ENCODE measurements at regions not wholly inside any gene's neighbourhood (a gene's known extent, or its start where the extent isn't known, plus 50 kb on each side); places are given as distances from the start of the nearest gene placed in this dataset.
"Not testable (repeated sequence)": the region's sequence is repeated elsewhere in the genome, so short reads cannot be mapped to it uniquely, and the experiment has no call there.

GRCh38 chr22:23393199-23393598 lies 186.9 kb downstream of the IGLL1 start:
- WGBS (ENCODE audit: insufficient coverage, low coverage, missing lambda C conversion rate), result 0% methylated on average over 4 of the region's 14 CpGs
- H3K27ac ChIP-seq (ENCODE audit: extremely low read depth, low read depth, low read length); BruUV-seq (replicated peaks); H3K9me1 ChIP-seq (ENCODE audit: control insufficient read depth, insufficient read depth, low read length); H3K79me2 ChIP-seq (ENCODE audit: control insufficient read depth, insufficient read depth, low read length); ATAC-seq; H3K36me3 ChIP-seq (ENCODE audit: control insufficient read depth, insufficient read depth, low read length); H3K9ac ChIP-seq (ENCODE audit: insufficient read depth in 1 of 2, low read depth in 2 of 2, low read length in 2 of 2); H3K4me2 ChIP-seq (ENCODE audit: insufficient read depth, low read length); intact Hi-C loops (cut with micrococcal nuclease); POLR2A ChIA-PET; CTCF ChIA-PET (ENCODE audit: low intra/inter-chr PET ratio); H3K27me3 ChIP-seq (ENCODE audit: control insufficient read depth in 2 of 2, insufficient read depth in 2 of 2, low read length in 2 of 2); H3K9me3 ChIP-seq (replicated peaks; ENCODE audit: control insufficient read depth, insufficient read depth, low read depth, low read length); FAIRE-seq; H3K4me3 ChIP-seq; DNase-seq (ENCODE audit: extremely low read depth in 1 of 4, low spot score in 3 of 4); H4K20me1 ChIP-seq (replicated peaks; ENCODE audit: control insufficient read depth, insufficient read depth, low read length); H2AFZ ChIP-seq (ENCODE audit: low read depth, low read length): not testable (repeated sequence)
- in situ Hi-C loops (cut with MboI), result loop anchor here (25.0 kb wide), 1 partner anchor 431 kb away; no protein-coding TSS in a partner anchor
- peaks cover 0 to 15% of the 10 kb centered on the region in 2 experiments; a peak in 1 of 5 replicates for H3K4me1 ChIP-seq (replicated peaks in 1 of 2; ENCODE audit: control insufficient read depth in 2 of 2, insufficient read depth in 2 of 2, low read length in 2 of 2)

GRCh38 chr22:23392420-23393121 lies 187.5 kb downstream of the IGLL1 start:
- WGBS (ENCODE audit: insufficient coverage, low coverage, missing lambda C conversion rate), result 0% methylated on average over 1 of the region's 11 CpGs
- CTCF ChIA-PET (ENCODE audit: low intra/inter-chr PET ratio), result no interaction called here
- no peak for FAIRE-seq

More at GRCh38 chr22:23392420-23393121, 187.5 kb downstream of the IGLL1 start:
- H3K4me2 ChIP-seq (ENCODE audit: insufficient read depth, low read length), result no peak overlapping the region
- no peaks in the 10 kb centered on the region for H3K79me2 ChIP-seq (ENCODE audit: control insufficient read depth, insufficient read depth, low read length)
- intact Hi-C loops (cut with micrococcal nuclease) (no loop called here), in situ Hi-C loops (cut with MboI) (loop anchor here (25.0 kb wide), 1 partner anchor 430 kb away; no protein-coding TSS in a partner anchor)
- TF ChIP-seq HDAC2 (IDR thresholded peaks at IDR 0.05) (no peak), ZNF174 (CRISPR knock-in tag; IDR thresholded peaks at IDR 0.05) (no peak), HES1 (IDR thresholded peaks at IDR 0.05; ENCODE audit: low read depth) (no peak), CREB5 (CRISPR knock-in tag; IDR thresholded peaks at IDR 0.05) (no peak), TBP (optimal IDR thresholded peaks at IDR 0.05; ENCODE audit: low read depth, low read length) (no peak), STAT5B (CRISPR knock-in tag; IDR thresholded peaks at IDR 0.05) (no peak), ZNF232 (CRISPR knock-in tag; IDR thresholded peaks at IDR 0.05) (no peak), SRSF1 (IDR thresholded peaks at IDR 0.05; ENCODE audit: low read depth, low read length) (no peak)
- POLR2A ChIA-PET, result no interaction called here
- H3K9me3 ChIP-seq (replicated peaks; ENCODE audit: control insufficient read depth, insufficient read depth, low read depth, low read length), result no peaks in the 10 kb centered on the region
- ATAC-seq (no peak), DNase-seq (ENCODE audit: extremely low read depth in 1 of 4, low spot score in 3 of 4) (no peak)
- H3K36me3 ChIP-seq (ENCODE audit: control insufficient read depth, insufficient read depth, low read length), result no peaks in the 10 kb centered on the region
- no peaks in the 10 kb centered on the region for H4K20me1 ChIP-seq (replicated peaks; ENCODE audit: control insufficient read depth, insufficient read depth, low read length)
- no peak overlapping the region for H2AFZ ChIP-seq (ENCODE audit: low read depth, low read length)
- H3K9ac ChIP-seq (ENCODE audit: insufficient read depth in 1 of 2, low read depth in 2 of 2, low read length in 2 of 2), result no peak overlapping the region
- no TSS peak for BruUV-seq (replicated peaks)
- no peak overlapping the region for H3K4me3 ChIP-seq
- H3K9me1 ChIP-seq (ENCODE audit: control insufficient read depth, insufficient read depth, low read length), result no peaks in the 10 kb centered on the region
- H3K27me3 ChIP-seq (ENCODE audit: control insufficient read depth in 2 of 2, insufficient read depth in 2 of 2, low read length in 2 of 2), result no peaks in the 10 kb centered on the region
- no peak overlapping the region for H3K27ac ChIP-seq (ENCODE audit: extremely low read depth, low read depth, low read length)
- peaks cover 0 to 15% of the 10 kb centered on the region in 2 experiments; a peak in 1 of 5 replicates for H3K4me1 ChIP-seq (replicated peaks in 1 of 2; ENCODE audit: control insufficient read depth in 2 of 2, insufficient read depth in 2 of 2, low read length in 2 of 2)

All from K562 (cell line).